GM18868 (cell line): ENCODE measurements at regions not wholly inside any gene's neighbourhood (a gene's known extent, or its start where the extent isn't known, plus 50 kb on each side); places are given as distances from the start of the nearest gene placed in this dataset.

ENCODE experiments used
- ATAC-seq: cut with Tn5 transposase; IDR thresholded peaks from one replicate; pipeline ENCODE4 v1.9.1; 2021; ENCODE audit warnings: mild to moderate bottlenecking, moderate library complexity; ENCODE audit not compliant: unreplicated experiment

GRCh38 chr13:85316506-85317025 is 482.7 kb downstream of the SLITRK6 start:
- ATAC-seq, result no peak

- no peak for ATAC-seq
These were observed 484.5 kb downstream of the SLITRK6 start for GRCh38 chr13:85314686-85315085.

DNA sequence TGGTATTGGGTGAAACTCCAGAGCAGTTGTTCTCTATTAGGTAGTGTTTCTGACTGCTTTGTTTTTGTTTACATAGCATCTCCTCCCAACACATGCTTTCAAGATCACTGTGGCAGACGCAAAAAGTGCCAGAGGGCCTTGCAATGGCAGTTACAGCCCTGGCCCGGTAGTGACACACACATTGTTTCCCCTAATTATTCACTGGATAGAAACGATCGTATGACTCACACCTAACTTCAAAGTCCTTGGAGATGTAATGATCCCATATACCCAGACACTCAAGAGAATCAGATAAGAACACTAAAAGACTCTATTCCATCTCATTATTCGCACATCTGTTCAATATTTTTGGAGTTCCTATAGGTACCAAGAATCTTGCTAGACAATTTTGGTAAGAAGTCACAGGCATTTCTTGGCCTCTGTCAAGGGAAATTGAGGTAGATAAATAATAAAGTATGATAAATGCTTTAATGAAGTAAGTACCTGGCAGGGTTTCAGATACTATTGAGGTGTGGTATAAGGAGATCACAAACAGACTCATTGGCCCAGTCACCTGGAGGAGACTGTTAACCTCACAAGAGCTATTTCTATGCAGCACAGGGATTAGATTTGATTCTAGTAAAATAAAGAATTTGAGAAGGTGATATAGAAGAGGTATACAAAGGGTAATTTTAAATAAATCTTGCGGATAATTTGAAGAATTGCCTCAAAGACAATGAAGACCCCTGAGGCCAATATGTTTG is 485.3 kb downstream of the SLITRK6 start:
- ATAC-seq, result no peak

GRCh38 chr13:85312071-85312470 is 487.1 kb downstream of the SLITRK6 start:
- ATAC-seq, result no peak

- ATAC-seq, result peak; percentile 48
These were observed 495.6 kb downstream of the SLITRK6 start for GRCh38 chr13:85303630-85304029.

DNA sequence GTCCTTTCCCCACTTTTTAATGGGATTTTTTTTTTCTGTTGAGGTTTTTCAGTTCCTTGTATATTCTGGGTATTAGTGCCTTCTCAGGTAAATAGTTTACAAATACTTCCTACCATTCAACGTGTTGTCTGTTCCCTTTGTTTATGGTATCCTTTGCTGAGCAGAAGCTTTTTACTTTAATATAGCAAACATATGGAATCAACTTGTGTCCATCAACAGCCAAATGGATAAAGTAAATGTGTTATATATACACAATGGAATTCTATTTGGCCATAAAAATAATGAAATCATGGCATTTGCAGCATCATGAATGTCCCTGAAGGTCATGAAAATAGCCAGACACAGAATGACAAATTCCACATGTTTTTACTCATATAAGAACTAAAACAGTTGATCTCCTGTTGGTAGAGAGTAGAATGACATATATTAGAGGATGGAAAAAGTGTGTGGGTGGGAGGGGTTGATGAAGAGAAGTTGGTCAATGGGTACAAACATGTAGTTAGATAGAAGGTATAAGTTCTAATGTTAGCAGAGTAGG is 500.8 kb downstream of the SLITRK6 start:
- ATAC-seq, result no peak

DNA sequence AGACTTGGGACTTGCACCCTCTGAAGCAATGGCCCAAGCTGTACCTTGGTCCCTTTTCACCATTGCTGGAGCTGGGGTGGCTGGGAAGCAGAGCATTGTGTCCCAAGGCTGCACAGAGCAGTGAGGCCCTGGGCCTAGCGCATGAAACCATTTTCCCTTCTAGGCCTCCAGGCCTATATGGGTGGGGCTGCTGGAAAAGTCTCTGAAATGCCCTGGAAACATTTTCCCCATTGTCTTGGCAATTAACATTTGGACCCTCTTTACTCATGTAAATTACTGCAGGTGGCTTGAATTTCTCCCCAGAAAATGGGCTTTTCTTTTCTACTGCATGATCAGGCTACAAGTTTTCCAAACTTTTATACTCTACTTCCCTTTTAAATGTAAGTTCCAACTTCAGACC is 510.5 kb downstream of the SLITRK6 start:
- ATAC-seq, result no peak

DNA sequence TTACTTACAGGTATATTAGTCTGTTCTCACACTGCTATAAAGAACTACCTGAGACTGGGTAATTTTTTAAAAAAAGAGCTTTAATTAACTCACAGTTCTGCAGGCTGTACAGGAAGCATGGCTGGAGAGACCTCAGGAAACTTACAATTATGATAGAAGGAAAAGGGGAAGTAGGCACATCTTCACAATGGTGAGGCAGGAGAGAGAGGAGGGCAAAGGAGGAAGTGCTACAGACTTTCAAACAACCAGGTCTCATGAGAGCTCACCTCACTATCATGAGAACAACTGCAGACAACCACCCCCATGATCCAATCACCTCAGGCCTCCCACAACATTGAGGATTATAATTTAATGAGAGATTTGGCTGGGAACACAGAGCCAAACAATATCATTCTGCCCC is 511.7 kb downstream of the SLITRK6 start:
- no peak for ATAC-seq

- no peak for ATAC-seq
These were observed 513.1 kb downstream of the SLITRK6 start for GRCh38 chr13:85286081-85286480.

GRCh38 chr13:85284349-85284748 is 514.9 kb downstream of the SLITRK6 start:
- no peak for ATAC-seq

DNA sequence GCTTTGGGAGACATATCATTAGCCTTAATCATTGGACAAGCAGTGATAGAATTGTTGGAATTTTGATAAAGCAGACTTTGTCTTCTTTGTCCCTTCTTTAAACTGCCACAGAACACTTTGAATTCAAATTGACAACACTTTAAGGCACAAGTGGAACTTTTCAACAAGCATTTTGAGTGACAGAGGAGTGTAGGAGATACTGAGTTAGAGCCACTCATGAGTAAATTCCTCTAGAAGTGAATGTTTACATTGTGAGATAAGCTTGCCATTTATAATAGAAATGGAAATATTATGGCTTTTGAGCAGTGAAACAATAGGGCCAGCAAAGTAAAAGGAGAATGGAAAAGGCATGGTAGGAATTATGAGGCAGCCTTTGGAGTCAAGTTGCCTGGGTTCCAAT is 515.8 kb downstream of the SLITRK6 start:
- no peak for ATAC-seq

DNA sequence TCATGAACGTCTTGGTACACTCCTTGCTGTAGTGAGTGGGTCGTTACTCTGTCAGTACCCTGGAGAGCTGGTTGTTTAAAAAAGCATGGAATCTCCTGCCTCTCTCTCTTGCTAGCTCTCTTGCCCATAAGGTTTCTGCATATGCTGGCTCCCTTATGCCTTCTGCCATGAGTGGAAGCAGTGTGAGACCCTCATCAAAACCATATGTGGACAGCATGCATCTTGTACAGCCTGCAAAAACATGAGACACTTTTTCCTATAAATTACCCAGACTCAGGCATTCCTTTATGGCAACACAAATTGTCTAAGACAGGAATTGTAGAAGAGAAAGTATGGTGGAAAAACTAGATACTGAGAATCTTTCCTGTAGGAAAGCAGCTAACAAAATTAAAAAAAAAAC is 516.3 kb downstream of the SLITRK6 start:
- ATAC-seq, result no peak

DNA sequence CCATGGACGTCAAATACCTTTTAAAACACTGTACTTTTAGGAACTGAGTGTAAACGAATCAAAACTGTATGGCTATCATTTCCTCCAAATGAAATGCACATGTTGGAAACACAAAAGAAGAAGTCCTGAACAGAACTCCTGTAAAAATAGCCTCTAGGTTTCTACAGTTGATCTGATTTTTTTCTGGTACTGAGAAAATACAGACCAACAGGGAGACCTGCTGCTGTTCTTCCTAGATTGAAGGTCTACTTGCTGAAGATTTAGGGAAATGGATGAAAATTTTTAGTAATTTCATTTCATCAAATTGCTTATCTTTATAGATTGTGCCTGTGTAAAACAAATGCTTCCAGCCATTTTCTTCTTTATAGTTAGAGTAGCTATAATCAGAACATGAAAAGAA is 520.4 kb downstream of the SLITRK6 start:
- ATAC-seq, result no peak

GRCh38 chr13:85277748-85278147 is 521.5 kb downstream of the SLITRK6 start:
- ATAC-seq, result no peak

DNA sequence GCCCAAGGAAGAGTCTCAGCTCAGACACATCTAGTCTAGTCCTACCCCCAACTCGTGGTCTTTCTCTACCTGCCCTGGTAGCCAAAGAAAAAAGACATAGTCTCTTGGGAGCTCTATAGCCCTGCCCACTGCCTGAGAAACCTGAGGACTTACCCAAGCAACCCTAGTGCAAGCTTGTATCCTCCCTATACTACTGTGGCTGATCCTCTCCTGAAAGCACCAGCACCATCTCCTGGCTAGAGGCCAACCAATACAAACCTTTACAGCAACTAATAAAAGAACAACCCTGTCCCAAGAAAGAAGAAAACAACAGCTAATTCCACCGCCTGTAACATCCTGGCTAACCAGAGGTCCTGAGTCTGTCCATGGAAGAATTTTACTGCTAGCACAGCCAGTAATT is 532.4 kb downstream of the SLITRK6 start:
- ATAC-seq, result no peak

GRCh38 chr13:85266331-85266730 is 532.9 kb downstream of the SLITRK6 start:
- ATAC-seq, result no peak

- no peak for ATAC-seq
These were observed 533.9 kb downstream of the SLITRK6 start for GRCh38 chr13:85265296-85265695.

DNA sequence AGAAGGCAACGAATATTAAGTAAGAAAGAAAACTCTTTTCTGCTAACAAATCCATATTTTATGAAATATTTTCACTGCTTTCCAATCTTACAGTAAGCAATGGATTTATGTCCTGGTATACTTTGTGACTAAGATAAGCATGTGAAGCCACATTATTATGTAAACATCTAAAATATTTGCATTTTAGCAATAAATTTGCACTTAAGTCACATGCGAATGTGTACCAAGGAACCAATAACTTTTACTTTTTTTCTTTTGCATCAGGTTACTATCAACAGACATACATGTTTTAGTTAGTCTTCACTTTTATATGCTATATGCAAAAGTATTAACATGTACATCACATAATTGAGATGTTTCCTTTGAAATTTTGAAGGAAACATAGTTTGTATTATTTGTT is 536.7 kb downstream of the SLITRK6 start:
- no peak for ATAC-seq

DNA sequence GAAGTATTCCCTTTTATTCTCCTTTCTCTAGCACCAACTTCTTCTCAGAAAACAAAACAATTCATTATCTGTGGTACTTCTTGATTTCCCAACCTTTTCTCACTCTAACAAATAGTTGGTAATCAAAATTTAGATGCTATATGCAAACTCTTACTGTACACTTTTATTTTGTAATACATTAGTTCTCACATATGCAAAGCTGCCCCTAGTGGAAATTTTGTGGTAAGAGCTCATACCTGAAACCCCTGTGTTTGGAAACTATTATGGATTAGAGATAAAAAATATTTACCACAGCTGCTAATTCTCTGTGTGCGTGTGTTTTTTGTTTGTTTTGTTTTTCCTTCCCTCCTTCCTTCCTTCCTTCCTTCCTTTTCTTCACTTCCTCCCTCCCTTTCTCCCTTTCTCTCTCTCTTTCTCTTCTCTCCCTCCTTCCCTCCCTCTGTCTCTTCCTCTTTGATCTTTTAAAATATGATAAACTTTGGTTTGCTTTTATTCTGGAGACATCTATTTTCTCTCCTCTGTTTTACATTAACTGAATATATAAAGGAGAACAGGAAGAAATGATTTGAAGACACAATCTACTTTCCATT is 537.4 kb downstream of the SLITRK6 start:
- peak; percentile 67 for ATAC-seq

- no peak for ATAC-seq
These were observed 538.3 kb downstream of the SLITRK6 start for GRCh38 chr13:85260896-85261295.

GRCh38 chr13:85255978-85256377 is 543.2 kb downstream of the SLITRK6 start:
- ATAC-seq, result no peak

GRCh38 chr13:85254641-85255040 is 544.6 kb downstream of the SLITRK6 start:
- no peak for ATAC-seq
